PC-3 (cell line): ENCODE measurements at regions not wholly inside any gene's neighbourhood (a gene's known extent, or its start where the extent isn't known, plus 50 kb on each side); places are given as distances from the start of the nearest gene placed in this dataset.

ENCODE experiments used
- ATAC-seq: fragments of 200-7000 bp; cut with Tn5 transposase; 2 replicates; pipeline ENCODE4 v1.9.1; 2020; ENCODE audit warnings: mild to moderate bottlenecking, moderate library complexity
- BruUV-seq: library from RNA; stranded (reverse); fragments of 400-500 nt; replicated peaks from 2 replicates; lab custom pipeline; 2021; lab: Mats Ljungman, UMichigan
- CTCF ChIA-PET: fragments of 300-600 bp; sonication (Branson Sonifier 250); formaldehyde crosslinking; loops from one replicate; lab custom pipeline; 2022; ENCODE audit warnings: antibody characterized with exemption; lab: Charles Lee
- POLR2A ChIA-PET: fragments of 300-600 bp; sonication (Branson Sonifier 250); formaldehyde crosslinking; loops from one replicate; lab custom pipeline; 2022; ENCODE audit warnings: antibody characterized with exemption; ENCODE audit not compliant: unreplicated experiment; lab: Charles Lee
- DNase-seq: peaks from one replicate; pipeline ENCODE4 v3.0.0-alpha.2; 2015
- H2AFZ ChIP-seq: fragments of 300-600 bp; sonication (generic); 2 replicates; pipeline ENCODE4 v1.6.0; 2016; ENCODE audit warnings: antibody characterized with exemption, low read length
- H3F3A ChIP-seq: fragments of 300-600 bp; sonication (generic); one replicate; pipeline ENCODE4 v1.6.0; 2017; ENCODE audit warnings: antibody characterized with exemption, low read length, control low read depth, mild to moderate bottlenecking; ENCODE audit not compliant: unreplicated experiment
- H3K27ac ChIP-seq: fragments of 300-600 bp; sonication (generic); 2 replicates; pipeline ENCODE4 v1.5.1; 2016; ENCODE audit warnings: mild to moderate bottlenecking, low read length
- H3K27me3 ChIP-seq: fragments of 300-600 bp; sonication (generic); 2 replicates; pipeline ENCODE4 v1.6.1; 2016; ENCODE audit warnings: low read length, mixed read lengths
- H3K36me3 ChIP-seq: fragments of 300-600 bp; sonication (generic); 2 replicates; pipeline ENCODE4 v1.6.1; 2016; ENCODE audit warnings: low read depth, mixed run types, low read length, mixed read lengths
- H3K4me1 ChIP-seq: fragments of 300-600 bp; sonication (generic); 2 replicates; pipeline ENCODE4 v1.5.1; 2016; ENCODE audit warnings: low read length; ENCODE audit not compliant: insufficient read depth
- H3K4me2 ChIP-seq: fragments of 300-600 bp; sonication (generic); 2 replicates; pipeline ENCODE4 v1.6.0; 2016; ENCODE audit warnings: low read length
- H3K4me3 ChIP-seq: fragments of 300-600 bp; sonication (generic); 2 replicates; pipeline ENCODE4 v1.5.1; 2016; ENCODE audit warnings: mild to moderate bottlenecking, low read length, mixed read lengths
- H3K79me2 ChIP-seq: fragments of 300-600 bp; sonication (generic); 2 replicates; pipeline ENCODE4 v1.6.1; 2017; ENCODE audit warnings: low read length, mixed read lengths
- H3K9ac ChIP-seq: fragments of 300-600 bp; sonication (generic); 2 replicates; pipeline ENCODE4 v1.6.0; 2016; ENCODE audit warnings: mild to moderate bottlenecking, low read length
- H3K9me2 ChIP-seq: fragments of 300-600 bp; sonication (generic); replicated peaks from 2 replicates; pipeline ENCODE4 v1.6.1; 2016; ENCODE audit warnings: mixed run types, low read length, mixed read lengths
- H3K9me3 ChIP-seq: fragments of 300-600 bp; sonication (generic); 2 replicates; pipeline ENCODE4 v1.6.1; 2016; ENCODE audit warnings: low read length, mixed read lengths
- H4K20me1 ChIP-seq: fragments of 300-600 bp; sonication (generic); 2 replicates; pipeline ENCODE4 v1.6.1; 2016; ENCODE audit warnings: low read length, mixed read lengths
- EZH2 ChIP-seq: fragments of 300-600 bp; sonication (generic); IDR thresholded peaks from one replicate; pipeline ENCODE4 v1.6.1; 2017; ENCODE audit warnings: antibody characterized with exemption, mild to moderate bottlenecking, low read length; ENCODE audit not compliant: unreplicated experiment
- EZH2phosphoT487 ChIP-seq: fragments of 300-600 bp; sonication (generic); IDR thresholded peaks from 2 replicates; pipeline ENCODE4 v1.6.1; 2018; ENCODE audit warnings: mild to moderate bottlenecking, antibody characterized with exemption, low read length, borderline replicate concordance
- intact Hi-C: fragments of 100-400 bp; cut with micrococcal nuclease; formaldehyde crosslinking; loops from 2 replicates; pipeline ENCODE4 v1.9.0; 2023
- TF ChIP-seq, protein P1 (sequence below): fragments of 300-600 bp; sonication (generic); conservative IDR thresholded peaks from 2 replicates; pipeline ENCODE4 v1.5.1; 2017; ENCODE audit warnings: antibody characterized with exemption, low read depth, mild to moderate bottlenecking, low read length

DNA sequence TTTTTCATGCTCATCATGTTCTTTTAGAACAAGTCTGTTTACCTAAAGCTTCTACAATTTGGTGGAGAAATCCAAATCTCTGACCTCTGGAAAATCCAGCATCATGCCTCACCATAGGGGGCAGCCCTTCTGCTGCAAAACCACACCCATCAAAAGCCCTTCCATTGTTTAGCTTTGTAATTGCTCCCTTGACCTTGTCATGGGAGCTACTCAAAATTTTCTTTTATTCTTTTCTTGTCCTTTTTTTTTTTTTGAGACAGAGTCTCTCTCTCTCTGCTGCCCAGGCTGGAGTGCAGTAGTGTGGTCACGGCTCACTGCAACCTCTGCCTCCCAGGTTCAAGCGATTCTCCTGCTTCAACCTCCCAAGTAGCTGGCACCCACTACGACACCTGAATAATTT, 234.4 kb downstream of the NEBL start:
- H3K27me3 ChIP-seq, result no peaks in the 10 kb centered on the region
- H3K27ac ChIP-seq, result no peak overlapping the region
- intact Hi-C loops, result no loop called here
- no TSS peak for BruUV-seq
- CTCF ChIA-PET, result no interaction called here
- POLR2A ChIA-PET, result no interaction called here
- H3K4me1 ChIP-seq, result no peaks in the 10 kb centered on the region
- H3K36me3 ChIP-seq, result no peaks in the 10 kb centered on the region
- no peaks in the 10 kb centered on the region for H3K9me2 ChIP-seq
- H3K4me2 ChIP-seq, result no peak overlapping the region
- H4K20me1 ChIP-seq, result no peaks in the 10 kb centered on the region
- ATAC-seq (no peak), DNase-seq (no peak)
- H2AFZ ChIP-seq, result no peak overlapping the region
- no peaks in the 10 kb centered on the region for H3K79me2 ChIP-seq
- no peak for TF ChIP-seq EZH2
- TF ChIP-seq, protein P1, sequence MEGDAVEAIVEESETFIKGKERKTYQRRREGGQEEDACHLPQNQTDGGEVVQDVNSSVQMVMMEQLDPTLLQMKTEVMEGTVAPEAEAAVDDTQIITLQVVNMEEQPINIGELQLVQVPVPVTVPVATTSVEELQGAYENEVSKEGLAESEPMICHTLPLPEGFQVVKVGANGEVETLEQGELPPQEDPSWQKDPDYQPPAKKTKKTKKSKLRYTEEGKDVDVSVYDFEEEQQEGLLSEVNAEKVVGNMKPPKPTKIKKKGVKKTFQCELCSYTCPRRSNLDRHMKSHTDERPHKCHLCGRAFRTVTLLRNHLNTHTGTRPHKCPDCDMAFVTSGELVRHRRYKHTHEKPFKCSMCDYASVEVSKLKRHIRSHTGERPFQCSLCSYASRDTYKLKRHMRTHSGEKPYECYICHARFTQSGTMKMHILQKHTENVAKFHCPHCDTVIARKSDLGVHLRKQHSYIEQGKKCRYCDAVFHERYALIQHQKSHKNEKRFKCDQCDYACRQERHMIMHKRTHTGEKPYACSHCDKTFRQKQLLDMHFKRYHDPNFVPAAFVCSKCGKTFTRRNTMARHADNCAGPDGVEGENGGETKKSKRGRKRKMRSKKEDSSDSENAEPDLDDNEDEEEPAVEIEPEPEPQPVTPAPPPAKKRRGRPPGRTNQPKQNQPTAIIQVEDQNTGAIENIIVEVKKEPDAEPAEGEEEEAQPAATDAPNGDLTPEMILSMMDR, result no peak
- TF ChIP-seq EZH2phosphoT487, result no peak
- no peak overlapping the region for H3K9ac ChIP-seq
- H3K4me3 ChIP-seq, result no peak overlapping the region
- no peaks in the 10 kb centered on the region for H3K9me3 ChIP-seq
- no peaks in the 10 kb centered on the region for H3F3A ChIP-seq

DNA sequence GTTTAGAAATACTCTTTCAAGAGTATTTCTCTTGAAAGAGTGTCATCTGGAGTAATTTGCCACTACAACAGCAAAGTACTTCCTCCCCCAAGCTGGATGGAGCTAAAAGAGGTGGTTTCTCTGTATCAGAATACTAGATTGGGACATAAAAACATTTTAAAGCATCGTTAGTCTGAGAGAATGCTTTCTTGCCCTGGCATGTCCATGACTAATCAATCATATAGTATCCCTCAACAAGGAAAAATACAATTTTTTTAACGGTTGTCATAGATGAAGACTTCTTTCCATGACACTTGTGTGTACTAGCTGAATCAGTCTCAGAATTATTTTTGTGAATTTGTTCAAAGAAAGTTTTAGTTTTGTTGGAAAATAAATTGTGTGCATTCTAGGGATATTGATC, 237.9 kb downstream of the NEBL start:
- H2AFZ ChIP-seq, result no peak overlapping the region
- H3F3A ChIP-seq, result no peaks in the 10 kb centered on the region
- POLR2A ChIA-PET, result no interaction called here

DNA sequence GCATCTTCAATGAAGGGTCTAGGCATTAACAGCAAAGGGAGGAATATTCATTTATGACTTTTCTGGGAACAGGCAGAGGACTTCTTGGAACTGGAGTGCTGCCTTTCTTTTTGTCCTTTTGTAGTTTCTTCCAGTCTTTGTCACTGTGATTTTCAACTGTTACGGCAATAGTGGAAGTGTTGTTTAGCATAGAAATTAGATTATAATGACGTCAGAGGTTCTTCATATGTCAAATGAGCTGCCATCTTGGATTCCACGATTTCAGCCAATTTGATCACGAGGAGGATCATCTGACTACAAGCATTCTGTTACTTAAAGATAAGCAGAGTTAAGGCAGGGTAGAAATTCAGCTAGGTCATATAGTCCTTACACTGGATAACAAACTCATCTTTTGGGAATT, 239.0 kb downstream of the NEBL start:
- DNase-seq, result no peak
- no peak overlapping the region for H2AFZ ChIP-seq
- CTCF ChIA-PET, result no interaction called here
- no peak overlapping the region for H3K4me3 ChIP-seq
- TF ChIP-seq EZH2 (no peak), EZH2phosphoT487 (no peak)
- TF ChIP-seq, protein P1, result no peak
- no peak overlapping the region for H3K4me2 ChIP-seq
- intact Hi-C loops, result no loop called here
- H3K4me1 ChIP-seq, result no peaks in the 10 kb centered on the region
- H3K79me2 ChIP-seq, result no peaks in the 10 kb centered on the region
- no peaks in the 10 kb centered on the region for H3K9me3 ChIP-seq
- ATAC-seq, result no peak
- H3K9ac ChIP-seq, result no peak overlapping the region
- no peaks in the 10 kb centered on the region for H4K20me1 ChIP-seq
- no peaks in the 10 kb centered on the region for H3K27me3 ChIP-seq
- no TSS peak for BruUV-seq
- H3F3A ChIP-seq, result no peaks in the 10 kb centered on the region
- H3K27ac ChIP-seq, result no peak overlapping the region
- POLR2A ChIA-PET, result no interaction called here
- no peaks in the 10 kb centered on the region for H3K9me2 ChIP-seq
- H3K36me3 ChIP-seq, result no peaks in the 10 kb centered on the region

More for the DNA sequence above, 237.9 kb downstream of the NEBL start:
- no peaks in the 10 kb centered on the region for H3K79me2 ChIP-seq
- no peak overlapping the region for H3K27ac ChIP-seq
- intact Hi-C loops, result no loop called here
- no peak overlapping the region for H3K9ac ChIP-seq
- H3K4me2 ChIP-seq, result no peak overlapping the region
- no peaks in the 10 kb centered on the region for H3K27me3 ChIP-seq
- ATAC-seq, result no peak
- no TSS peak for BruUV-seq
- no peak overlapping the region for H3K4me3 ChIP-seq
- no peaks in the 10 kb centered on the region for H3K36me3 ChIP-seq
- H4K20me1 ChIP-seq, result no peaks in the 10 kb centered on the region
- H3K9me2 ChIP-seq, result no peaks in the 10 kb centered on the region
- H3K9me3 ChIP-seq, result no peaks in the 10 kb centered on the region
- no peaks in the 10 kb centered on the region for H3K4me1 ChIP-seq
- CTCF ChIA-PET, result no interaction called here
- no peak for DNase-seq
- TF ChIP-seq EZH2phosphoT487 (no peak), EZH2 (no peak)
- TF ChIP-seq, protein P1, result no peak
